Right ventricle myocardium inferior (tissue), 1 donor: ENCODE measurements at regions not wholly inside any gene's neighbourhood (a gene's known extent, or its start where the extent isn't known, plus 50 kb on each side); places are given as distances from the start of the nearest gene placed in this dataset.
"Not testable (repeated sequence)": the region's sequence is repeated elsewhere in the genome, so short reads cannot be mapped to it uniquely, and the experiment has no call there.

Experiments
- ATAC-seq: fragments of 200-7000 bp; cut with Tn5 transposase; one replicate; pipeline ENCODE4 v1.9.1; 2020; ENCODE audit warnings: mild to moderate bottlenecking, moderate library complexity
- DNase-seq: peaks from one replicate; pipeline ENCODE4 v3.0.0; 2021; ENCODE audit errors: missing footprints
- intact Hi-C: fragments of 100-400 bp; cut with DNase I; formaldehyde crosslinking; loops from one replicate; pipeline ENCODE4 v1.11.0; 2022
- donor health status: DM: no; HTN: yes; CAD: no; lungs with severe emphysema.

GRCh38 chr1:43021547-43022474 is 63.1 kb upstream of the SLC2A1 start:
- no peak for ATAC-seq
- intact Hi-C loops: no loop called here
- DNase-seq: no peak

GRCh38 chr1:43019226-43019625 is 60.6 kb upstream of the SLC2A1 start:
- intact Hi-C loops: no loop called here
- DNase-seq (no peak), ATAC-seq (no peak)

- DNase-seq (no peak), ATAC-seq (no peak)
- intact Hi-C loops: no loop called here
Observed at GRCh38 chr1:43018121-43018520, 59.5 kb upstream of the SLC2A1 start.

GRCh38 chr1:43015269-43015668 is 56.6 kb upstream of the SLC2A1 start:
- DNase-seq: no peak
- ATAC-seq: no peak
- intact Hi-C loops: no loop called here

- intact Hi-C loops, ATAC-seq, DNase-seq: not testable (repeated sequence)
Observed at GRCh38 chr1:43014579-43014978, 55.9 kb upstream of the SLC2A1 start.

- ATAC-seq: no peak
- no peak for DNase-seq
- intact Hi-C loops: no loop called here
Observed at GRCh38 chr1:43011020-43011419, 52.4 kb upstream of the SLC2A1 start.

- ATAC-seq (no peak), DNase-seq (no peak)
- intact Hi-C loops: no loop called here
Observed at GRCh38 chr1:43009274-43009673, 50.6 kb upstream of the SLC2A1 start.

- no peak for DNase-seq
- intact Hi-C loops: no loop called here
- no peak for ATAC-seq
Observed at GRCh38 chr1:43008115-43009060, 49.7 kb upstream of the SLC2A1 start.
